ENCODE measurements at regions not wholly inside any gene's neighbourhood (a gene's known extent, or its start where the extent isn't known, plus 50 kb on each side); places are given as distances from the start of the nearest gene placed in this dataset.

- Histone ChIP-seq H4K20me1 (replicated peaks; ENCODE audit: control insufficient read depth, extremely low read depth, insufficient read depth, low read length) (no peaks in the 10 kb centered on the region), H3K36me3 (ENCODE audit: control insufficient read depth in 2 of 2, extremely low read depth in 1 of 2, insufficient read depth in 2 of 2, low read length in 2 of 2) (no peaks in the 10 kb centered on the region), H2AFZ (ENCODE audit: low read depth, low read length) (no peak overlapping the region), H3K4me3 (replicated peaks in 1 of 3; ENCODE audit: insufficient read depth in 1 of 3, low read depth in 1 of 3, low read length in 3 of 3) (no peak overlapping the region), H3K79me2 (ENCODE audit: control insufficient read depth, insufficient read depth, low read length) (no peaks in the 10 kb centered on the region), H3K4me2 (ENCODE audit: insufficient read depth, low read length) (no peak overlapping the region), H3K4me1 (ENCODE audit: control insufficient read depth, extremely low read depth, insufficient read depth, low read length) (no peaks in the 10 kb centered on the region), H3K9ac (replicated peaks; ENCODE audit: extremely low read depth, insufficient read depth, low read length) (no peak overlapping the region), H3K9me1 (replicated peaks; ENCODE audit: control insufficient read depth, extremely low read depth, insufficient read depth, low read length) (no peaks in the 10 kb centered on the region), H3K27me3 (ENCODE audit: control insufficient read depth in 2 of 2, insufficient read depth in 2 of 2, low read length in 2 of 2) (peaks cover 0 to 2% of the 10 kb centered on the region in 2 experiments), H3K27ac (ENCODE audit: insufficient read depth, low read depth, low read length) (no peak overlapping the region), H3K9me3 (replicated peaks; ENCODE audit: control insufficient read depth, insufficient read depth, low read length) (no peaks in the 10 kb centered on the region)
- CTCF ChIA-PET = no interaction called here
- BruUV-seq (replicated peaks) = no TSS peak
- no peak for DNase-seq (ENCODE audit: low read depth, low spot score)
- no peak for FAIRE-seq
- dilution Hi-C loops (cut with MboI; ENCODE audit: extremely low pct_ligation_motif_present, low sequenced_read_pairs) = no loop called here
- POLR2A ChIA-PET = no interaction called here
- TF ChIP-seq MYC (IDR thresholded peaks at IDR 0.05; ENCODE audit: low read depth, low read length) = no peak
- TF ChIP-seq FOS (IDR thresholded peaks at IDR 0.05; ENCODE audit: borderline replicate concordance, insufficient read depth, low read length) = no peak
- TF ChIP-seq JUN (IDR thresholded peaks at IDR 0.05; ENCODE audit: borderline replicate concordance, insufficient read depth, insufficient read length, low read depth) = no peak
- TF ChIP-seq EZH2 (IDR thresholded peaks at IDR 0.05; ENCODE audit: borderline replicate concordance, low read depth, low read length, severe bottlenecking) = no peak
- TF ChIP-seq POLR2A (IDR thresholded peaks at IDR 0.05; ENCODE audit: low read depth, low read length) = no peak
- no peak for TF ChIP-seq POLR2AphosphoS5 (IDR thresholded peaks at IDR 0.05; ENCODE audit: insufficient read depth, low read depth, low read length)
- TF ChIP-seq, protein P1, sequence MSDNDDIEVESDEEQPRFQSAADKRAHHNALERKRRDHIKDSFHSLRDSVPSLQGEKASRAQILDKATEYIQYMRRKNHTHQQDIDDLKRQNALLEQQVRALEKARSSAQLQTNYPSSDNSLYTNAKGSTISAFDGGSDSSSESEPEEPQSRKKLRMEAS (IDR thresholded peaks at IDR 0.05; ENCODE audit: insufficient read depth, insufficient read length) = no peak
- TF ChIP-seq, protein P2, sequence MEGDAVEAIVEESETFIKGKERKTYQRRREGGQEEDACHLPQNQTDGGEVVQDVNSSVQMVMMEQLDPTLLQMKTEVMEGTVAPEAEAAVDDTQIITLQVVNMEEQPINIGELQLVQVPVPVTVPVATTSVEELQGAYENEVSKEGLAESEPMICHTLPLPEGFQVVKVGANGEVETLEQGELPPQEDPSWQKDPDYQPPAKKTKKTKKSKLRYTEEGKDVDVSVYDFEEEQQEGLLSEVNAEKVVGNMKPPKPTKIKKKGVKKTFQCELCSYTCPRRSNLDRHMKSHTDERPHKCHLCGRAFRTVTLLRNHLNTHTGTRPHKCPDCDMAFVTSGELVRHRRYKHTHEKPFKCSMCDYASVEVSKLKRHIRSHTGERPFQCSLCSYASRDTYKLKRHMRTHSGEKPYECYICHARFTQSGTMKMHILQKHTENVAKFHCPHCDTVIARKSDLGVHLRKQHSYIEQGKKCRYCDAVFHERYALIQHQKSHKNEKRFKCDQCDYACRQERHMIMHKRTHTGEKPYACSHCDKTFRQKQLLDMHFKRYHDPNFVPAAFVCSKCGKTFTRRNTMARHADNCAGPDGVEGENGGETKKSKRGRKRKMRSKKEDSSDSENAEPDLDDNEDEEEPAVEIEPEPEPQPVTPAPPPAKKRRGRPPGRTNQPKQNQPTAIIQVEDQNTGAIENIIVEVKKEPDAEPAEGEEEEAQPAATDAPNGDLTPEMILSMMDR (IDR thresholded peaks at IDR 0.05; ENCODE audit: extremely low read depth in 1 of 2, insufficient read depth in 1 of 2, low read depth in 1 of 2, low read length in 2 of 2) = no peak
- TF ChIP-seq GATA2 (IDR thresholded peaks at IDR 0.05; ENCODE audit: insufficient read depth, insufficient read length, low read depth, low read length) = no peak
- intact Hi-C loops (cut with micrococcal nuclease) = loop anchor here (10.0 kb wide), 1 partner anchor 657 kb away; no protein-coding TSS in a partner anchor
Observed at GRCh38 chr6:166101819-166102419, 65.7 kb downstream of the TBXT start.

All from endothelial cell of umbilical vein (primary cell).